ENCODE measurements at regions not wholly inside any gene's neighbourhood (a gene's known extent, or its start where the extent isn't known, plus 50 kb on each side); places are given as distances from the start of the nearest gene placed in this dataset.
"Not testable (repeated sequence)": the region's sequence is repeated elsewhere in the genome, so short reads cannot be mapped to it uniquely, and the experiment has no call there.

GRCh38 chr20:47980336-47981177 is 195.3 kb upstream of the SULF2 start:
- Mint-ChIP-seq H3K27ac (no peak overlapping the region), H3K36me3 (ENCODE audit: low read depth) (no peaks in the 10 kb centered on the region), H3K4me3 (no peak overlapping the region), H3K4me1 (ENCODE audit: low read depth) (peaks cover 13% of the 10 kb centered on the region), H3K9me3 (no peaks in the 10 kb centered on the region), H3K27me3 (peaks cover 16% of the 10 kb centered on the region)
- CTCF ChIA-PET: interaction anchor here (0.6 to 0.7 kb wide), 2 partner anchors 599 to 640 kb away, joined by 3 read pairs; no protein-coding TSS in a partner anchor
- intact Hi-C loops (cut with micrococcal nuclease): no loop called here
- no peak for DNase-seq
- POLR2A ChIA-PET: no interaction called here
- no peak for ATAC-seq
- no peak for TF ChIP-seq CTCF (IDR thresholded peaks at IDR 0.05)

- DNase-seq; intact Hi-C loops (cut with micrococcal nuclease); H3K36me3 Mint-ChIP-seq (ENCODE audit: low read depth); H3K4me3 Mint-ChIP-seq; H3K9me3 Mint-ChIP-seq; CTCF ChIA-PET; H3K27ac Mint-ChIP-seq; POLR2A ChIA-PET; ATAC-seq: not testable (repeated sequence)
- peaks cover 16% of the 10 kb centered on the region for H3K4me1 Mint-ChIP-seq (ENCODE audit: low read depth)
- H3K27me3 Mint-ChIP-seq: peaks cover 17% of the 10 kb centered on the region
Observed at GRCh38 chr20:47979361-47980095, 194.2 kb upstream of the SULF2 start.

GRCh38 chr20:47978428-47979120 is 193.3 kb upstream of the SULF2 start:
- H3K36me3 Mint-ChIP-seq (ENCODE audit: low read depth); H3K27ac Mint-ChIP-seq; POLR2A ChIA-PET; intact Hi-C loops (cut with micrococcal nuclease); DNase-seq; H3K4me3 Mint-ChIP-seq; CTCF ChIA-PET; H3K9me3 Mint-ChIP-seq: not testable (repeated sequence)
- peak; percentile 53 for ATAC-seq
- H3K27me3 Mint-ChIP-seq: peaks cover 17% of the 10 kb centered on the region
- H3K4me1 Mint-ChIP-seq (ENCODE audit: low read depth): peaks cover 16% of the 10 kb centered on the region

- intact Hi-C loops (cut with micrococcal nuclease); H3K9me3 Mint-ChIP-seq; CTCF ChIA-PET; H3K4me3 Mint-ChIP-seq; H3K36me3 Mint-ChIP-seq (ENCODE audit: low read depth); POLR2A ChIA-PET; DNase-seq; H3K27ac Mint-ChIP-seq; ATAC-seq: not testable (repeated sequence)
- Mint-ChIP-seq H3K27me3 (peaks cover 20% of the 10 kb centered on the region), H3K4me1 (ENCODE audit: low read depth) (peaks cover 16% of the 10 kb centered on the region)
Observed at GRCh38 chr20:47977789-47978252, 192.5 kb upstream of the SULF2 start.

DNA sequence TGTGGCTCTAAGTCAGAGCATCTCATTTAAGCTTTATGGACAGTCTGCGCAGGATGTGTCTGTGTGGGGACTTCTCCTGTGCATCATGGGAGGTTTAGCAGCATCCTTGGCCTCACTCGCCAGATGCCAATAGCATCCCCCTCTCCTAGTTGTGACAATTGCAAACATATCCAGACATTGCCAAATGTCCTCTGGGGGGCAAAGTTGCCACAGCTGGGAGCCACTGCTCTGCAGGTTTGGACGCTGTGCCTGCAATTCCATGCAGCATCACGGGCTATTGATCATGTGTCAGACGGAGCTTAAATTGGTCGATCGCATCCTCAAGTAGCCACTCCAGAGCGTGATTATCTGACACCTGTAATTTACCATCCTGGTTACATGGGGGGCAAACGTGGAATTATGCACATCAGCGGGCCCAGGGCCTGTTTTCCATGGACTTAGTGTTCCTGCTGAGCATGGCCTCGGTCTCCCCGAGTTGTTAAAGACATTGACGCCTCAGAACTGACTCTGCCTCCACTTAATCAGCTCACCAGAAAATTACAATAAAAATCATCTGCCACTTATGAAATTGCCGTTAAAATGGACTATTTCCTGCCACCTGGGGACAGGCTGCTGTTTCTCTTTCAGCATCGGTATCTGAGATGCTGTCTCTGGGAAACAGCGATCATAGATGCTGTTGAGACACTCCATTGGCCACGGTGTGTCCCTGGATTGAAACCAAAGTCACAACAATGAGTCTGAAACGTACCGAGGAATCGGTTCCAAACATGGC is 191.9 kb upstream of the SULF2 start:
- DNase-seq; H3K9me3 Mint-ChIP-seq; H3K36me3 Mint-ChIP-seq (ENCODE audit: low read depth); intact Hi-C loops (cut with micrococcal nuclease); ATAC-seq; H3K27ac Mint-ChIP-seq; H3K4me3 Mint-ChIP-seq; POLR2A ChIA-PET: not testable (repeated sequence)
- CTCF ChIA-PET: interaction anchor here (0.7 to 1.5 kb wide), 2 partner anchors 13 to 252 kb away, joined by 3 read pairs; no protein-coding TSS in a partner anchor
- peaks cover 16% of the 10 kb centered on the region for H3K4me1 Mint-ChIP-seq (ENCODE audit: low read depth)
- H3K27me3 Mint-ChIP-seq: peaks cover 21% of the 10 kb centered on the region

- no peaks in the 10 kb centered on the region for H3K36me3 Mint-ChIP-seq (ENCODE audit: low read depth)
- ATAC-seq: no peak
- peaks cover 16% of the 10 kb centered on the region for H3K4me1 Mint-ChIP-seq (ENCODE audit: low read depth)
- peaks cover 16% of the 10 kb centered on the region for H3K27me3 Mint-ChIP-seq
- no peak for TF ChIP-seq CTCF (IDR thresholded peaks at IDR 0.05)
- intact Hi-C loops (cut with micrococcal nuclease): no loop called here
- H3K4me3 Mint-ChIP-seq: no peak overlapping the region
- POLR2A ChIA-PET: no interaction called here
- no peak for DNase-seq
- H3K9me3 Mint-ChIP-seq: no peaks in the 10 kb centered on the region
- no peak overlapping the region for H3K27ac Mint-ChIP-seq
- CTCF ChIA-PET: no interaction called here
Observed at GRCh38 chr20:47974234-47974878, 189.1 kb upstream of the SULF2 start.
